Panc1 (cell line): ENCODE measurements at regions not wholly inside any gene's neighbourhood (a gene's known extent, or its start where the extent isn't known, plus 50 kb on each side); places are given as distances from the start of the nearest gene placed in this dataset.

ENCODE experiments used
- POLR2AphosphoS5 ChIP-seq: IDR thresholded peaks from 2 replicates; pipeline ENCODE4 v1.6.1; 2012; ENCODE audit warnings: mild to moderate bottlenecking, low read depth, low read length, moderate library complexity
- TF ChIP-seq, protein P1 (sequence below): fragments of 450-650 bp; IDR thresholded peaks from 2 replicates; pipeline ENCODE4 v1.5.1; 2017; ENCODE audit warnings: mild to moderate bottlenecking
- TF ChIP-seq, protein P2 (sequence below), 2 experiments: IDR thresholded peaks; 2 replicates each; pipeline ENCODE4 v1.6.1; 2011 to 2012; ENCODE audit warnings: low read depth in 2 of 2, control low read depth in 1 of 2, low read length in 1 of 2, mild to moderate bottlenecking in 1 of 2, moderate library complexity in 1 of 2; ENCODE audit not compliant: insufficient read depth in 1 of 2

DNA sequence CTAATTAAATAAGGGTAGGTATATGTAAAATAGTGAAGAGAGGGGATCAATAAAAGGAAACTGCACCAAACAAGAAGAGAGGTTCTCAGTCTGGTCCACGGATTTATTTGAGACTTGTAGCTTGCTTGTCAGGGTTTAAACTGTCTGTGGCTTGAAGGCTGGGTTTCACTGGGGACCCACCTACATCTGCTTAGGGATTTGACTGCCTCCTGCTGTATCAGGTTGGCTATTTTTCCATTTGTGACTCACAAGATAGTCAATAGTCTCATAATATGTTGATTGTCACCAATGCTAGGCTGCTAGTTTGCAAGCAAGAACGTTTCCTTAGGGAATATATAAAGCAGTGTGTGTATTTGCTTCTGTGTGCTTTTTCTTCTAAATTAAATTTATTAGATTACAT is 1950.7 kb upstream of the IGFBP7 start:
- TF ChIP-seq, protein P1, sequence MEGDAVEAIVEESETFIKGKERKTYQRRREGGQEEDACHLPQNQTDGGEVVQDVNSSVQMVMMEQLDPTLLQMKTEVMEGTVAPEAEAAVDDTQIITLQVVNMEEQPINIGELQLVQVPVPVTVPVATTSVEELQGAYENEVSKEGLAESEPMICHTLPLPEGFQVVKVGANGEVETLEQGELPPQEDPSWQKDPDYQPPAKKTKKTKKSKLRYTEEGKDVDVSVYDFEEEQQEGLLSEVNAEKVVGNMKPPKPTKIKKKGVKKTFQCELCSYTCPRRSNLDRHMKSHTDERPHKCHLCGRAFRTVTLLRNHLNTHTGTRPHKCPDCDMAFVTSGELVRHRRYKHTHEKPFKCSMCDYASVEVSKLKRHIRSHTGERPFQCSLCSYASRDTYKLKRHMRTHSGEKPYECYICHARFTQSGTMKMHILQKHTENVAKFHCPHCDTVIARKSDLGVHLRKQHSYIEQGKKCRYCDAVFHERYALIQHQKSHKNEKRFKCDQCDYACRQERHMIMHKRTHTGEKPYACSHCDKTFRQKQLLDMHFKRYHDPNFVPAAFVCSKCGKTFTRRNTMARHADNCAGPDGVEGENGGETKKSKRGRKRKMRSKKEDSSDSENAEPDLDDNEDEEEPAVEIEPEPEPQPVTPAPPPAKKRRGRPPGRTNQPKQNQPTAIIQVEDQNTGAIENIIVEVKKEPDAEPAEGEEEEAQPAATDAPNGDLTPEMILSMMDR = no peak
- TF ChIP-seq POLR2AphosphoS5 = no peak
- TF ChIP-seq, protein P2, sequence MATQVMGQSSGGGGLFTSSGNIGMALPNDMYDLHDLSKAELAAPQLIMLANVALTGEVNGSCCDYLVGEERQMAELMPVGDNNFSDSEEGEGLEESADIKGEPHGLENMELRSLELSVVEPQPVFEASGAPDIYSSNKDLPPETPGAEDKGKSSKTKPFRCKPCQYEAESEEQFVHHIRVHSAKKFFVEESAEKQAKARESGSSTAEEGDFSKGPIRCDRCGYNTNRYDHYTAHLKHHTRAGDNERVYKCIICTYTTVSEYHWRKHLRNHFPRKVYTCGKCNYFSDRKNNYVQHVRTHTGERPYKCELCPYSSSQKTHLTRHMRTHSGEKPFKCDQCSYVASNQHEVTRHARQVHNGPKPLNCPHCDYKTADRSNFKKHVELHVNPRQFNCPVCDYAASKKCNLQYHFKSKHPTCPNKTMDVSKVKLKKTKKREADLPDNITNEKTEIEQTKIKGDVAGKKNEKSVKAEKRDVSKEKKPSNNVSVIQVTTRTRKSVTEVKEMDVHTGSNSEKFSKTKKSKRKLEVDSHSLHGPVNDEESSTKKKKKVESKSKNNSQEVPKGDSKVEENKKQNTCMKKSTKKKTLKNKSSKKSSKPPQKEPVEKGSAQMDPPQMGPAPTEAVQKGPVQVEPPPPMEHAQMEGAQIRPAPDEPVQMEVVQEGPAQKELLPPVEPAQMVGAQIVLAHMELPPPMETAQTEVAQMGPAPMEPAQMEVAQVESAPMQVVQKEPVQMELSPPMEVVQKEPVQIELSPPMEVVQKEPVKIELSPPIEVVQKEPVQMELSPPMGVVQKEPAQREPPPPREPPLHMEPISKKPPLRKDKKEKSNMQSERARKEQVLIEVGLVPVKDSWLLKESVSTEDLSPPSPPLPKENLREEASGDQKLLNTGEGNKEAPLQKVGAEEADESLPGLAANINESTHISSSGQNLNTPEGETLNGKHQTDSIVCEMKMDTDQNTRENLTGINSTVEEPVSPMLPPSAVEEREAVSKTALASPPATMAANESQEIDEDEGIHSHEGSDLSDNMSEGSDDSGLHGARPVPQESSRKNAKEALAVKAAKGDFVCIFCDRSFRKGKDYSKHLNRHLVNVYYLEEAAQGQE (IDR thresholded peaks at IDR 0.05; ENCODE audit: insufficient read depth in 1 of 2, low read depth in 2 of 2, low read length in 1 of 2) = no peak
